Sigmoid colon (tissue), 4 donors: ENCODE measurements at regions not wholly inside any gene's neighbourhood (a gene's known extent, or its start where the extent isn't known, plus 50 kb on each side); places are given as distances from the start of the nearest gene placed in this dataset.
"Not testable (repeated sequence)": the region's sequence is repeated elsewhere in the genome, so short reads cannot be mapped to it uniquely, and the experiment has no call there.

ENCODE experiments used
- POLR2A ChIP-seq, 2 donors: fragments of 450-650 bp; IDR thresholded peaks; one replicate each; pipeline ENCODE4 v1.6.1; 2016; ENCODE audit warnings: antibody characterized with exemption in 2 of 2, mild to moderate bottlenecking in 2 of 2, moderate library complexity in 2 of 2
- POLR2AphosphoS5 ChIP-seq, 4 donors: sonication (generic); formaldehyde crosslinking; IDR thresholded peaks; one replicate each; pipeline ENCODE4 v1.6.1; 2017; ENCODE audit warnings: antibody characterized with exemption in 4 of 4
- TF ChIP-seq, protein P1 (sequence below), 4 experiments: fragments of 450-650 bp in 3 of 4; fragments of 200-600 bp in 1 of 4; IDR thresholded peaks; one replicate each; pipeline ENCODE4 v1.5.1; 2016 to 2019; ENCODE audit warnings: antibody characterized with exemption in 4 of 4, mild to moderate bottlenecking in 3 of 4, moderate library complexity in 2 of 4

DNA sequence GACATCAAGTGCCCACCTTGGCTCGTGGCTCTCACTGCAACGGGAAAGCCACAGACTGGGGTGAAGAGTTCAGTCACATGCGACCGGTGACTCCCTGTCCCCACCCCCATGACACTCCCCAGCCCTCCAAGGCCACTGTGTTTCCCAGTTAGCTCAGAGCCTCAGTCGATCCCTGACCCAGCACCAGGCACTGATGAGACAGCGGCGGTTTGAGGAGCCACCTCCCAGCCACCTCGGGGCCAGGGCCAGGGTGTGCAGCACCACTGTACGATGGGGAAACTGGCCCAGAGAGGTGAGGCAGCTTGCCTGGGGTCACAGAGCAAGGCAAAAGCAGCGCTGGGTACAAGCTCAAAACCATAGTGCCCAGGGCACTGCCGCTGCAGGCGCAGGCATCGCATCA is 266.0 kb downstream of the OR4F29 start:
- TF ChIP-seq, protein P1, sequence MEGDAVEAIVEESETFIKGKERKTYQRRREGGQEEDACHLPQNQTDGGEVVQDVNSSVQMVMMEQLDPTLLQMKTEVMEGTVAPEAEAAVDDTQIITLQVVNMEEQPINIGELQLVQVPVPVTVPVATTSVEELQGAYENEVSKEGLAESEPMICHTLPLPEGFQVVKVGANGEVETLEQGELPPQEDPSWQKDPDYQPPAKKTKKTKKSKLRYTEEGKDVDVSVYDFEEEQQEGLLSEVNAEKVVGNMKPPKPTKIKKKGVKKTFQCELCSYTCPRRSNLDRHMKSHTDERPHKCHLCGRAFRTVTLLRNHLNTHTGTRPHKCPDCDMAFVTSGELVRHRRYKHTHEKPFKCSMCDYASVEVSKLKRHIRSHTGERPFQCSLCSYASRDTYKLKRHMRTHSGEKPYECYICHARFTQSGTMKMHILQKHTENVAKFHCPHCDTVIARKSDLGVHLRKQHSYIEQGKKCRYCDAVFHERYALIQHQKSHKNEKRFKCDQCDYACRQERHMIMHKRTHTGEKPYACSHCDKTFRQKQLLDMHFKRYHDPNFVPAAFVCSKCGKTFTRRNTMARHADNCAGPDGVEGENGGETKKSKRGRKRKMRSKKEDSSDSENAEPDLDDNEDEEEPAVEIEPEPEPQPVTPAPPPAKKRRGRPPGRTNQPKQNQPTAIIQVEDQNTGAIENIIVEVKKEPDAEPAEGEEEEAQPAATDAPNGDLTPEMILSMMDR (IDR thresholded peaks at IDR 0.05), result not testable (repeated sequence)
- TF ChIP-seq POLR2A, POLR2AphosphoS5 (IDR thresholded peaks at IDR 0.05): not testable (repeated sequence)
